ENCODE measurements at regions not wholly inside any gene's neighbourhood (a gene's known extent, or its start where the extent isn't known, plus 50 kb on each side); places are given as distances from the start of the nearest gene placed in this dataset.

- TF ChIP-seq POLR2A (IDR thresholded peaks at IDR 0.05) (no peak), CTCF (IDR thresholded peaks at IDR 0.05) (no peak)
These were observed 268.9 kb downstream of the FLRT2 start for GRCh38 chr14:85798856-85799255.
